CD4-positive, alpha-beta T cell treated with Interleukin-6 for 4 hours (primary cell): ENCODE measurements at regions not wholly inside any gene's neighbourhood (a gene's known extent, or its start where the extent isn't known, plus 50 kb on each side); places are given as distances from the start of the nearest gene placed in this dataset.

ENCODE experiments used
- DNase-seq: peaks from one replicate; pipeline ENCODE4 v3.0.0-alpha.2; 2020; ENCODE audit warnings: mixed read lengths

- no peak for DNase-seq
Measured at GRCh38 chr12:97276661-97277429, 185.8 kb upstream of the RMST start.

GRCh38 chr12:97283297-97283696 is 179.3 kb upstream of the RMST start:
- no peak for DNase-seq

- DNase-seq, result no peak
Measured at GRCh38 chr12:97288531-97288930, 174.1 kb upstream of the RMST start.

GRCh38 chr12:97292588-97292987 is 170.0 kb upstream of the RMST start:
- no peak for DNase-seq

GRCh38 chr12:97293541-97293940 is 169.1 kb upstream of the RMST start:
- no peak for DNase-seq

- DNase-seq, result no peak
Measured at GRCh38 chr12:97299847-97300246, 162.8 kb upstream of the RMST start.

- DNase-seq, result no peak
Measured at GRCh38 chr12:97300431-97300830, 162.2 kb upstream of the RMST start.

GRCh38 chr12:97300891-97301290 is 161.7 kb upstream of the RMST start:
- no peak for DNase-seq

- no peak for DNase-seq
Measured at GRCh38 chr12:97301576-97301975, 161.0 kb upstream of the RMST start.

- no peak for DNase-seq
Measured at GRCh38 chr12:97305651-97306050, 157.0 kb upstream of the RMST start.

- no peak for DNase-seq
Measured at GRCh38 chr12:97306147-97306546, 156.5 kb upstream of the RMST start.

- DNase-seq, result peak; percentile 3
Measured at GRCh38 chr12:97308576-97309198, 153.9 kb upstream of the RMST start.

- DNase-seq, result no peak
Measured at GRCh38 chr12:97309921-97310320, 152.7 kb upstream of the RMST start.

- DNase-seq, result no peak
Measured at GRCh38 chr12:97312570-97313135, 150.0 kb upstream of the RMST start.

- no peak for DNase-seq
Measured at GRCh38 chr12:97313471-97314190, 149.0 kb upstream of the RMST start.

GRCh38 chr12:97316321-97316720 is 146.3 kb upstream of the RMST start:
- no peak for DNase-seq

GRCh38 chr12:97321621-97322020 is 141.0 kb upstream of the RMST start:
- no peak for DNase-seq

GRCh38 chr12:97322388-97322787 is 140.2 kb upstream of the RMST start:
- no peak for DNase-seq

GRCh38 chr12:97323154-97323553 is 139.4 kb upstream of the RMST start:
- DNase-seq, result no peak

- no peak for DNase-seq
Measured at GRCh38 chr12:97324471-97324870, 138.1 kb upstream of the RMST start.

- DNase-seq, result no peak
Measured at GRCh38 chr12:97335115-97335514, 127.5 kb upstream of the RMST start.

- DNase-seq, result no peak
Measured at GRCh38 chr12:97336900-97337751, 125.5 kb upstream of the RMST start.

- no peak for DNase-seq
Measured at GRCh38 chr12:97342130-97342529, 120.5 kb upstream of the RMST start.
